HG02973 (cell line): ENCODE measurements at regions not wholly inside any gene's neighbourhood (a gene's known extent, or its start where the extent isn't known, plus 50 kb on each side); places are given as distances from the start of the nearest gene placed in this dataset.
"Not testable (repeated sequence)": the region's sequence is repeated elsewhere in the genome, so short reads cannot be mapped to it uniquely, and the experiment has no call there.

Experiments
- ATAC-seq: cut with Tn5 transposase; IDR thresholded peaks from one replicate; pipeline ENCODE4 v1.9.1; 2021; ENCODE audit warnings: moderate library complexity; ENCODE audit not compliant: unreplicated experiment

- not testable (repeated sequence) for ATAC-seq
Measured at GRCh38 chr5:134471858-134472449, 53.5 kb upstream of the JADE2 start.

GRCh38 chr5:134468921-134469400 is 56.5 kb upstream of the JADE2 start:
- ATAC-seq: no peak

DNA sequence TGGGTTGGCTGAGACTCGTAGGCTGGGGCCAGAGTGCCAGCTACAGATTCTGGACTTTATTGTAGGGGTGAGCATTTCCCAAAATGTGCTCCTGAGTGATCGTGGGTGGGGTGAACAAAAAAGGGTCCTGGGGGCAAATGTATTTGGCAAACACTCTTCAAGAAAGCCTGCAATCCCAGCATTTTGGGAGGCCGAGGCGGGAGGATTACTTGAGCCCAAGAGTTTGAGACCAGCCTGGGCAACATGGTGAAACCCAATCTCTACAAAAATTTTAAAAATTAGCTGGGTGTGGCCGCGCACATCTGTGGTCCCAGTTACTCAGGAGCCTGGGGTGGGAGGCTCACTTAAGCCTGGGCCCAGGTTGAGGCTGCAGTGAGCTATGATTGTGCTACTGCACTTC is 55.5 kb upstream of the CDKN2AIPNL start:
- ATAC-seq: no peak

- peak; percentile 28 for ATAC-seq
Measured at GRCh38 chr5:134466241-134467069, 54.8 kb upstream of the CDKN2AIPNL start.

- peak; percentile 60 for ATAC-seq
Measured at GRCh38 chr5:134465816-134466240, 54.1 kb upstream of the CDKN2AIPNL start.

- peak; percentile 20 for ATAC-seq
Measured at GRCh38 chr5:134464988-134465815, 53.5 kb upstream of the CDKN2AIPNL start.

- ATAC-seq: no peak
Measured at GRCh38 chr5:134463991-134464760, 52.5 kb upstream of the CDKN2AIPNL start.

DNA sequence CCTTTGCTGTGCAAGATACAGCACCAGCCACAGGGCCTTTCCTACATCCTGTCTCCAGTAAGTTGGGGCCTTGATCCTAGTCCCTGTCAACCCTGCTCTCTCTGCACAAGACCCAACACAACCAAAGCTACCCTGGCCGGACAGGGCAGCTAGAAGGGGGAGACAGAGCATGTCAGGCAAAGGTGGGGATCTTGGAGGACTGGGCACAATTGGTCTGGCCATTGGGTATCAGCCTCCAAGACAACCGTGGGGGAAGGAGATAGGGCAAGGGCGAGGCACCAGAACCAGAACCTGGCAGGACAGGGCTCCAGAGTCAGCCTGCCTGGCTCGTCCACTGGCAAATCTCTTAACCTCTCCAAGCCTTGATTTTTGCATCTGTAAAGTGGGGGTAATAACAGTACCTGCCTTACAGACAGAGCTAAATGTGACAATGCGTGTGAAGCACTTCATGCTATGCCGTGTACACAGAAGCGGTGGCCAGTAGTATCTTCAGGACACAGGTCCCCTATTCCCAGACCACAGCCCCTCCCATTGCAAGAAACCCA is 51.6 kb upstream of the CDKN2AIPNL start:
- no peak for ATAC-seq

DNA sequence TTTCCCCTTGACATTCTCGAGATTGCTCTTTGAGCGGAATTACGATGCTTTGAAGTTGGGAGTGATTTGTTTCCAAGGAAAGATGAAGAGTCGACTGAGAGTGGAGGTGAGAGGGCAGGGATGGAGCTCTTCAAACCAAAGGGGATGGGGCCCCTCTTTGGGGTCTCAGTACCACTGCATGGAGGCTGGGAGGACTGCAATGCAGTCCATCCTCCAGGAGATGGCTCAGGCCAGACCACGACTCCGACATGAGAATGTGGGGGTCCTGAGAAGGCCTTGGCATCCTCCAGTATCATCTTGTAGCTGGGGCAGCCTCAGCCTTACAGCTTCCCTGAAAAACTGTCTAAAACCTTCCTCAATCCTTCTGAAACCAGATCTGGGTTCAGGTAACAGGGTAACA is 51.1 kb upstream of the CDKN2AIPNL start:
- ATAC-seq: no peak

DNA sequence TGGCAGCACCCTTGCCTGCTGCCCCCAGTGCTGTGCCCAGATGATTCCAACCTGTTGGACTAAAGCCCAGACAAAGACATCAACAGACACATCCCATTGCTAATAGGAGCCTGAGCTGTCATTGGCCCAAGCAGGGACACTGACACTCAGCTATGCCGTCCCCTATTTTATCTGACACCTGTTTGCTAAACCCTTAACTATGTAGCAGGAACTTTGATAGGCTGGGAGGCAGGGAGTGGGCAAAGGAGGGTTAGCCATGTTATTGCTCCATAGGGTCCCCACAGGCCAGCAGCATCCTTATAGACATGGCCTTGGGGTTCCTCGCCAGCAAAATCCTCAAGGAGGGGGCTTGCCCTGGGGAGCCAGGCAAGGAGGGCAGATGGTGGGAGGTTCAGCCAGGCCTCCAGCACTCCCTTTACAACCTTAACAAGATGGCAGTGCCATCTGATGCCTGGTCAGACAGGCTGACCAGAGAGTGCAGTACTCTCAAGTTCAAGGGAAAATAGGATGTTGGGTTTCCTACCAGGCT is 50.4 kb upstream of the CDKN2AIPNL start:
- no peak for ATAC-seq
